SH-SY5Y (cell line): ENCODE measurements at regions not wholly inside any gene's neighbourhood (a gene's known extent, or its start where the extent isn't known, plus 50 kb on each side); places are given as distances from the start of the nearest gene placed in this dataset.

Experiments
- GATA2 ChIP-seq: IDR thresholded peaks from 2 replicates; pipeline ENCODE4 v1.6.1; 2011; ENCODE audit warnings: mild to moderate bottlenecking, low read depth, low read length
- GATA3 ChIP-seq: IDR thresholded peaks from 2 replicates; pipeline ENCODE4 v1.6.1; 2011; ENCODE audit warnings: low read depth, mild to moderate bottlenecking, low read length, moderate library complexity

GRCh38 chr11:26777372-26777808 is 55.5 kb upstream of the SLC5A12 start:
- TF ChIP-seq GATA2 (no peak), GATA3 (no peak)
